ENCODE measurements at regions not wholly inside any gene's neighbourhood (a gene's known extent, or its start where the extent isn't known, plus 50 kb on each side); places are given as distances from the start of the nearest gene placed in this dataset.

- no peaks in the 10 kb centered on the region for H3K36me3 ChIP-seq (ENCODE audit: low read depth)
- DNase-seq (ENCODE audit: low spot score) (no peak), ATAC-seq (ENCODE audit: low read depth) (no peak)
- H3K4me3 ChIP-seq (ENCODE audit: severe bottlenecking) = no peak overlapping the region
- H3K4me1 ChIP-seq (ENCODE audit: insufficient read depth, poor library complexity, severe bottlenecking) = no peaks in the 10 kb centered on the region
- no peak overlapping the region for H3K27ac ChIP-seq (ENCODE audit: poor library complexity, severe bottlenecking)
- TF ChIP-seq CTCF (IDR thresholded peaks at IDR 0.05; ENCODE audit: poor library complexity, severe bottlenecking) = no peak
- no peaks in the 10 kb centered on the region for H3K27me3 ChIP-seq (ENCODE audit: insufficient read depth, poor library complexity, severe bottlenecking)
- no peaks in the 10 kb centered on the region for H3K9me3 ChIP-seq (ENCODE audit: severe bottlenecking)
Measured at GRCh38 chr12:24304285-24304684, 354.8 kb upstream of the SOX5 start.

- Histone ChIP-seq H3K9me3 (ENCODE audit: severe bottlenecking) (no peaks in the 10 kb centered on the region), H3K4me1 (ENCODE audit: insufficient read depth, poor library complexity, severe bottlenecking) (no peaks in the 10 kb centered on the region), H3K27me3 (ENCODE audit: insufficient read depth, poor library complexity, severe bottlenecking) (no peaks in the 10 kb centered on the region), H3K36me3 (ENCODE audit: low read depth) (no peaks in the 10 kb centered on the region), H3K27ac (ENCODE audit: poor library complexity, severe bottlenecking) (no peak overlapping the region), H3K4me3 (ENCODE audit: severe bottlenecking) (no peak overlapping the region)
- DNase-seq (ENCODE audit: low spot score) = no peak
- ATAC-seq (ENCODE audit: low read depth) = no peak
- TF ChIP-seq CTCF (IDR thresholded peaks at IDR 0.05; ENCODE audit: poor library complexity, severe bottlenecking) = no peak
Measured at GRCh38 chr12:24302708-24303107, 353.2 kb upstream of the SOX5 start.

GRCh38 chr12:24297516-24297915 lies 348.0 kb upstream of the SOX5 start:
- DNase-seq (ENCODE audit: low spot score) (no peak), ATAC-seq (ENCODE audit: low read depth) (no peak)
- Histone ChIP-seq H3K4me3 (ENCODE audit: severe bottlenecking) (no peak overlapping the region), H3K27ac (ENCODE audit: poor library complexity, severe bottlenecking) (no peak overlapping the region), H3K36me3 (ENCODE audit: low read depth) (no peaks in the 10 kb centered on the region), H3K9me3 (ENCODE audit: severe bottlenecking) (no peaks in the 10 kb centered on the region), H3K27me3 (ENCODE audit: insufficient read depth, poor library complexity, severe bottlenecking) (no peaks in the 10 kb centered on the region), H3K4me1 (ENCODE audit: insufficient read depth, poor library complexity, severe bottlenecking) (no peaks in the 10 kb centered on the region)
- TF ChIP-seq CTCF (IDR thresholded peaks at IDR 0.05; ENCODE audit: poor library complexity, severe bottlenecking) = no peak

GRCh38 chr12:24293549-24293948 lies 344.1 kb upstream of the SOX5 start:
- TF ChIP-seq CTCF (IDR thresholded peaks at IDR 0.05; ENCODE audit: poor library complexity, severe bottlenecking) = no peak
- Histone ChIP-seq H3K36me3 (ENCODE audit: low read depth) (no peaks in the 10 kb centered on the region), H3K27ac (ENCODE audit: poor library complexity, severe bottlenecking) (no peak overlapping the region), H3K9me3 (ENCODE audit: severe bottlenecking) (no peaks in the 10 kb centered on the region), H3K4me1 (ENCODE audit: insufficient read depth, poor library complexity, severe bottlenecking) (no peaks in the 10 kb centered on the region), H3K4me3 (ENCODE audit: severe bottlenecking) (no peak overlapping the region), H3K27me3 (ENCODE audit: insufficient read depth, poor library complexity, severe bottlenecking) (no peaks in the 10 kb centered on the region)
- no peak for DNase-seq (ENCODE audit: low spot score)
- no peak for ATAC-seq (ENCODE audit: low read depth)

- no peaks in the 10 kb centered on the region for H3K9me3 ChIP-seq (ENCODE audit: severe bottlenecking)
- H3K4me3 ChIP-seq (ENCODE audit: severe bottlenecking) = no peak overlapping the region
- ATAC-seq (ENCODE audit: low read depth) (no peak), DNase-seq (ENCODE audit: low spot score) (no peak)
- no peaks in the 10 kb centered on the region for H3K27me3 ChIP-seq (ENCODE audit: insufficient read depth, poor library complexity, severe bottlenecking)
- TF ChIP-seq CTCF (IDR thresholded peaks at IDR 0.05; ENCODE audit: poor library complexity, severe bottlenecking) = no peak
- H3K4me1 ChIP-seq (ENCODE audit: insufficient read depth, poor library complexity, severe bottlenecking) = no peaks in the 10 kb centered on the region
- H3K27ac ChIP-seq (ENCODE audit: poor library complexity, severe bottlenecking) = no peak overlapping the region
- H3K36me3 ChIP-seq (ENCODE audit: low read depth) = no peaks in the 10 kb centered on the region
Measured at GRCh38 chr12:24287963-24288362, 338.5 kb upstream of the SOX5 start.

Data from RWPE2 (cell line).